H9 (cell line): ENCODE measurements at regions not wholly inside any gene's neighbourhood (a gene's known extent, or its start where the extent isn't known, plus 50 kb on each side); places are given as distances from the start of the nearest gene placed in this dataset.

Experiments used
- DNase-seq: peaks from one replicate; pipeline ENCODE4 v3.0.0-alpha.2; 2017
- H2AFZ ChIP-seq: one replicate; pipeline ENCODE4 v1.6.1; 2013; ENCODE audit warnings: mild to moderate bottlenecking, low read length, control low read depth, moderate library complexity
- H2AK5ac ChIP-seq: 2 replicates; pipeline ENCODE4 v1.6.1; 2013; ENCODE audit warnings: low read length, control low read depth, mixed read lengths; ENCODE audit not compliant: insufficient read length
- H2BK120ac ChIP-seq: one replicate; pipeline ENCODE4 v1.6.1; 2013; ENCODE audit warnings: low read depth, mild to moderate bottlenecking, low read length, control low read depth, inconsistent platforms; ENCODE audit not compliant: poor library complexity, severe bottlenecking
- H2BK12ac ChIP-seq: 2 replicates; pipeline ENCODE4 v1.6.1; 2013; ENCODE audit warnings: low read length, control low read depth, mixed read lengths, low read depth; ENCODE audit not compliant: insufficient read length
- H2BK15ac ChIP-seq: 2 replicates; pipeline ENCODE4 v1.6.1; 2013; ENCODE audit warnings: low read depth, low read length, control low read depth
- H2BK20ac ChIP-seq: one replicate; pipeline ENCODE4 v1.6.1; 2013; ENCODE audit warnings: low read depth, mild to moderate bottlenecking, low read length, control low read depth, inconsistent platforms; ENCODE audit not compliant: poor library complexity, severe bottlenecking
- H2BK5ac ChIP-seq: 2 replicates; pipeline ENCODE4 v1.6.1; 2013; ENCODE audit warnings: low read length, control low read depth, mixed read lengths; ENCODE audit not compliant: insufficient read length
- H3K14ac ChIP-seq: 2 replicates; pipeline ENCODE4 v1.6.1; 2013; ENCODE audit warnings: low read length, control low read depth; ENCODE audit not compliant: insufficient read depth
- H3K18ac ChIP-seq: 2 replicates; pipeline ENCODE4 v1.6.1; 2013; ENCODE audit warnings: low read depth, mild to moderate bottlenecking, mixed read lengths, low read length, control low read depth; ENCODE audit not compliant: insufficient read length
- H3K23ac ChIP-seq: 2 replicates; pipeline ENCODE4 v1.6.1; 2013; ENCODE audit warnings: low read length, control low read depth, mixed read lengths, low read depth; ENCODE audit not compliant: insufficient read length
- H3K23me2 ChIP-seq: 2 replicates; pipeline ENCODE4 v1.6.1; 2013; ENCODE audit warnings: low read depth, mild to moderate bottlenecking, mixed read lengths, low read length, control low read depth; ENCODE audit not compliant: insufficient read length, poor library complexity, severe bottlenecking
- H3K27ac ChIP-seq: 2 replicates; pipeline ENCODE4 v1.5.1; 2013; ENCODE audit warnings: low read length, control low read depth, mixed read lengths, low read depth; ENCODE audit not compliant: insufficient read length
- H3K27me3 ChIP-seq: 2 replicates; pipeline ENCODE4 v1.6.1; 2013; ENCODE audit warnings: low read length, control low read depth, inconsistent platforms; ENCODE audit not compliant: insufficient read depth
- H3K4ac ChIP-seq: 2 replicates; pipeline ENCODE4 v1.6.1; 2013; ENCODE audit warnings: low read depth, mild to moderate bottlenecking, control low read depth, inconsistent platforms, low read length, moderate library complexity
- H3K4me1 ChIP-seq: 2 replicates; pipeline ENCODE4 v1.6.1; 2013; ENCODE audit warnings: low read length, control low read depth, inconsistent platforms; ENCODE audit not compliant: insufficient read depth
- H3K4me2 ChIP-seq: 2 replicates; pipeline ENCODE4 v1.6.1; 2013; ENCODE audit warnings: low read length, control low read depth, mixed read lengths; ENCODE audit not compliant: insufficient read length, insufficient read depth
- H3K56ac ChIP-seq: 2 replicates; pipeline ENCODE4 v1.6.1; 2013; ENCODE audit warnings: low read depth, mild to moderate bottlenecking, mixed read lengths, low read length, control low read depth; ENCODE audit not compliant: insufficient read length
- H3K79me1 ChIP-seq: 2 replicates; pipeline ENCODE4 v1.6.1; 2013; ENCODE audit warnings: low read depth, mild to moderate bottlenecking, moderate library complexity, low read length, control low read depth, inconsistent platforms; ENCODE audit not compliant: insufficient read depth, poor library complexity, severe bottlenecking
- H3K79me2 ChIP-seq: 2 replicates; pipeline ENCODE4 v1.6.1; 2013; ENCODE audit warnings: low read length, control low read depth, inconsistent platforms; ENCODE audit not compliant: insufficient read depth
- H3K9ac ChIP-seq: 2 replicates; pipeline ENCODE4 v1.6.1; 2013; ENCODE audit warnings: low read length, control low read depth, mixed read lengths; ENCODE audit not compliant: insufficient read length; ENCODE audit errors: extremely low read depth
- H3K9me3 ChIP-seq: one replicate; pipeline ENCODE4 v1.6.1; 2013; ENCODE audit warnings: low read depth, low read length, inconsistent platforms; ENCODE audit not compliant: control insufficient read depth
- H3T11ph ChIP-seq: one replicate; pipeline ENCODE4 v1.6.1; 2013; ENCODE audit warnings: mild to moderate bottlenecking, low read length, control low read depth, inconsistent platforms
- H4K20me1 ChIP-seq: one replicate; pipeline ENCODE4 v1.6.1; 2013; ENCODE audit not compliant: control insufficient read depth, insufficient read length, insufficient read depth
- H4K5ac ChIP-seq: 2 replicates; pipeline ENCODE4 v1.6.1; 2013; ENCODE audit warnings: low read depth, mild to moderate bottlenecking, mixed read lengths, low read length, control low read depth; ENCODE audit not compliant: insufficient read length
- H4K8ac ChIP-seq: replicated peaks from 2 replicates; pipeline ENCODE4 v1.6.1; 2013; ENCODE audit warnings: low read length, control low read depth, mixed read lengths, low read depth; ENCODE audit not compliant: insufficient read length
- H4K91ac ChIP-seq: 2 replicates; pipeline ENCODE4 v1.6.1; 2013; ENCODE audit warnings: low read depth, mild to moderate bottlenecking, moderate library complexity, mixed read lengths, low read length, control low read depth; ENCODE audit not compliant: insufficient read length
- H3K27ac Mint-ChIP-seq, 3 experiments: 2 replicates in 2 of 3; 3 replicates in 1 of 3; pipeline ENCODE4 v1.8.0; 2020 to 2021; ENCODE audit warnings: mixed read lengths in 3 of 3, mild to moderate bottlenecking in 1 of 3, moderate library complexity in 1 of 3
- H3K27me3 Mint-ChIP-seq: 2 replicates; pipeline ENCODE4 v1.8.0; 2021; ENCODE audit warnings: low read depth, mild to moderate bottlenecking, moderate library complexity, mixed read lengths
- H3K36me3 Mint-ChIP-seq, 3 experiments: 2 replicates in 2 of 3; 3 replicates in 1 of 3; pipeline ENCODE4 v1.8.0; 2020 to 2021; ENCODE audit warnings: low read depth in 3 of 3, mixed read lengths in 3 of 3; ENCODE audit not compliant: insufficient read depth in 1 of 3
- H3K4me1 Mint-ChIP-seq, 2 experiments: 2 replicates each; pipeline ENCODE4 v1.8.0; 2020; ENCODE audit warnings: mixed read lengths in 2 of 2
- H3K4me3 Mint-ChIP-seq, 2 experiments: 2 replicates in 1 of 2; 3 replicates in 1 of 2; pipeline ENCODE4 v1.8.0; 2020 to 2021; ENCODE audit warnings: mild to moderate bottlenecking in 2 of 2, mixed read lengths in 2 of 2, moderate library complexity in 1 of 2
- H3K9me3 Mint-ChIP-seq, 2 experiments: 2 replicates in 1 of 2; 3 replicates in 1 of 2; pipeline ENCODE4 v1.8.0; 2020; ENCODE audit warnings: mild to moderate bottlenecking in 2 of 2, mixed read lengths in 2 of 2, moderate library complexity in 1 of 2
- WGBS: extraction: QIAGEN DNeasy Blood & Tissue Kit; methylation state at CpG from one replicate; pipeline ENCODE4 v1.1.7; 2013; ENCODE audit warnings: missing lambda C conversion rate, low lambda C conversion rate, mixed read lengths; ENCODE audit not compliant: insufficient read length; ENCODE audit errors: extremely low coverage; 5-methylcytosine and 5-hydroxymethylcytosine counted together
- TF ChIP-seq, protein P1 (sequence below): fragments of 200-600 bp; sonication (generic); conservative IDR thresholded peaks from 3 replicates; pipeline ENCODE4 v1.8.0; 2021; ENCODE audit warnings: antibody characterized with exemption, mild to moderate bottlenecking

DNA sequence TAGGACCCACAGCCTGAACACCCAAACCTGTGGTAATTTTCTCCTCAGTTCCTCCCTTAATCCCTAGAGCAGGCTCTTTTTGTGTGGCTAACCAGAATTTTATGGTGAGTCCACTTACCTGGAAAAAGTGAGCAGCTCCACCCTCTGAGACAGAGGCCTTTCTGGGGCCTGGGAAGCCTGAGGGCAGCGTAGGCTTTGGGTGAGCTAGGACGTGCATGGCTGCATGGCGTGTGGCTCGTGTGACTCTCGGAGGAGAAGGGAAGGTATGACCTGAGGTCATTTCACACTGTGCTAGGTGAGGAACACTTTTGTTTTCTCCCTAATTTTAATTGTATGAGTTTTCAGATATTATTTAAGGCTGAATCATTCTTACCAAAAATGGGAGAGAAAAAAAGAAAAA is 73.5 kb upstream of the DYNAP start:
- no peak for DNase-seq
- Histone ChIP-seq H2BK120ac (no peak overlapping the region), H4K8ac (no peak overlapping the region), H2AK5ac (no peak overlapping the region), H4K91ac (no peak overlapping the region), H3K27me3 (no peaks in the 10 kb centered on the region), H3K79me2 (no peaks in the 10 kb centered on the region), H4K20me1 (no peaks in the 10 kb centered on the region), H3K18ac (no peak overlapping the region), H3K9ac (no peak overlapping the region), H2BK12ac (no peak overlapping the region), H2BK20ac (no peak overlapping the region), H3K4me1 (no peaks in the 10 kb centered on the region), H3K56ac (no peak overlapping the region), H3K23me2 (no peaks in the 10 kb centered on the region), H2BK5ac (no peak overlapping the region), H3T11ph (no peak overlapping the region), H3K4ac (no peak overlapping the region), H3K4me2 (no peak overlapping the region), H3K23ac (no peak overlapping the region), H4K5ac (no peak overlapping the region), H3K14ac (no peak overlapping the region), H3K79me1 (no peaks in the 10 kb centered on the region), H2AFZ (no peak overlapping the region), H3K27ac (no peak overlapping the region), H2BK15ac (no peak overlapping the region), H3K9me3 (no peaks in the 10 kb centered on the region)
- Mint-ChIP-seq H3K4me1 (peaks cover 2 to 7% of the 10 kb centered on the region in 2 experiments; a peak in 3 of 4 replicates), H3K36me3 (peaks cover 0 to 23% (median 3%) of the 10 kb centered on the region in 3 experiments; a peak in 4 of 7 replicates), H3K4me3 (no peak overlapping the region), H3K9me3 (peaks cover 0 to 7% of the 10 kb centered on the region in 2 experiments; a peak in 1 of 5 replicates), H3K27ac (no peak overlapping the region), H3K27me3 (no peaks in the 10 kb centered on the region)
- TF ChIP-seq, protein P1, sequence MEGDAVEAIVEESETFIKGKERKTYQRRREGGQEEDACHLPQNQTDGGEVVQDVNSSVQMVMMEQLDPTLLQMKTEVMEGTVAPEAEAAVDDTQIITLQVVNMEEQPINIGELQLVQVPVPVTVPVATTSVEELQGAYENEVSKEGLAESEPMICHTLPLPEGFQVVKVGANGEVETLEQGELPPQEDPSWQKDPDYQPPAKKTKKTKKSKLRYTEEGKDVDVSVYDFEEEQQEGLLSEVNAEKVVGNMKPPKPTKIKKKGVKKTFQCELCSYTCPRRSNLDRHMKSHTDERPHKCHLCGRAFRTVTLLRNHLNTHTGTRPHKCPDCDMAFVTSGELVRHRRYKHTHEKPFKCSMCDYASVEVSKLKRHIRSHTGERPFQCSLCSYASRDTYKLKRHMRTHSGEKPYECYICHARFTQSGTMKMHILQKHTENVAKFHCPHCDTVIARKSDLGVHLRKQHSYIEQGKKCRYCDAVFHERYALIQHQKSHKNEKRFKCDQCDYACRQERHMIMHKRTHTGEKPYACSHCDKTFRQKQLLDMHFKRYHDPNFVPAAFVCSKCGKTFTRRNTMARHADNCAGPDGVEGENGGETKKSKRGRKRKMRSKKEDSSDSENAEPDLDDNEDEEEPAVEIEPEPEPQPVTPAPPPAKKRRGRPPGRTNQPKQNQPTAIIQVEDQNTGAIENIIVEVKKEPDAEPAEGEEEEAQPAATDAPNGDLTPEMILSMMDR, result no peak
- no CpG with 5 or more reads among the region's 5 CpGs for WGBS
